GM12891 (cell line): ENCODE measurements at regions not wholly inside any gene's neighbourhood (a gene's known extent, or its start where the extent isn't known, plus 50 kb on each side); places are given as distances from the start of the nearest gene placed in this dataset.

ENCODE experiments used
- PAX5 ChIP-seq: IDR thresholded peaks from 2 replicates; pipeline ENCODE4 v1.6.1; 2011; ENCODE audit warnings: low read length, moderate library complexity, mild to moderate bottlenecking; ENCODE audit not compliant: insufficient read depth, severe bottlenecking
- POLR2A ChIP-seq: IDR thresholded peaks from 2 replicates; pipeline ENCODE4 v1.6.1; 2011; ENCODE audit warnings: low read depth, low read length, control low read depth
- POLR2AphosphoS5 ChIP-seq: IDR thresholded peaks from 2 replicates; pipeline ENCODE4 v1.6.1; 2011; ENCODE audit warnings: low read depth, low read length, control low read depth
- TAF1 ChIP-seq: IDR thresholded peaks from 2 replicates; pipeline ENCODE4 v1.6.1; 2011; ENCODE audit warnings: low read depth, low read length, control low read depth

DNA sequence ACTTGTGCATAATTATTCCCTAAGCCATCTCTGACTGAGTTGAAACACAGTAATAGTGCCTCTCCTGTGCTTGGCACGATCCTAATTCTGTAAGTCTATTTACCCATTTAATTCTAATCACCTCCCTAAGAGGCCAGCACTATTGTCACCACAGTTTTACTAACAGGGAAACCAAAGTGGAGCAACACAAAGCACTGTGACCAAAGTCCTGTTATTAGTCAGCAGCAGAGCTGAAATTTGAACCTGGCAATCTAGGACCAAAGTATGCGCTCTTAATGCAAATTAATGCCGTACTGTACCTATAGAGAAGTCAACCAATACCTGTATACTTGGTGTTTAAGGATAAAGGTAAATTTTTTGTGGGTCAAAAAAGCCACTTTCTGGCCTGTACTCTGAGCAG is 77.1 kb upstream of the CNTLN start:
- no peak for TF ChIP-seq POLR2A
- TF ChIP-seq TAF1, result no peak
- TF ChIP-seq POLR2AphosphoS5, result no peak
- TF ChIP-seq PAX5, result no peak
